Stomach (tissue), 4 donors: ENCODE measurements at regions not wholly inside any gene's neighbourhood (a gene's known extent, or its start where the extent isn't known, plus 50 kb on each side); places are given as distances from the start of the nearest gene placed in this dataset.

Experiments used
- CTCF ChIP-seq, 7 experiments: fragments of 450-650 bp in 4 of 7; fragments of 200-600 bp in 3 of 7; sonication (generic) in 3 of 7; IDR thresholded peaks; one replicate each; pipeline ENCODE4 v1.5.1; 2016 to 2019; ENCODE audit warnings: antibody characterized with exemption in 7 of 7, control low read depth in 2 of 7, mild to moderate bottlenecking in 1 of 7
- POLR2AphosphoS5 ChIP-seq, 3 donors: sonication (generic); formaldehyde crosslinking; IDR thresholded peaks; one replicate each; pipeline ENCODE4 v1.6.1; 2016; ENCODE audit warnings: antibody characterized with exemption in 3 of 3

- no peak for TF ChIP-seq CTCF (IDR thresholded peaks at IDR 0.05)
- no peak for TF ChIP-seq POLR2AphosphoS5 (IDR thresholded peaks at IDR 0.05)
Measured at GRCh38 chr12:67937822-67938221, 51.4 kb upstream of the IFNG-AS1 start.
